ENCODE measurements at regions not wholly inside any gene's neighbourhood (a gene's known extent, or its start where the extent isn't known, plus 50 kb on each side); places are given as distances from the start of the nearest gene placed in this dataset.

DNA sequence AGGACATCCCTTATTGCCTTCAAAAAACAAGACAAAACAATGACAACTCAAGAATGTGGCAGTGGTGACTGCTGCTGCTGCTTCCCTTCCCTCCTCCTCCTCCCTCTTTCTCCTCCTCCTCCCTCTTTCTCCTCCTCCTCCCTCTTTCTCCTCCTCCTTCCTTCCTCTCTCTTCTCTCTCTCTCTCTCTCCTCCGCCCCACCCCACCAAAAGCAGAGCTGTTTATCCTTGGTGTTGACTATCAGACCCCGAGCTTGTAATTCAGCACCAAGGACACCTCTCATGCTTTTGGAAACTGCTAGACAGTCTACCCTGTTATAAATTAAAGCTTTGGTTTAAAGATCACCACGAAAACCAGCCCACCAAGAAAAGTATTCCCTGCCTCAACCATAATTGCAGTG, 72.4 kb upstream of the IFNAR2 start:
- DNase-seq = peak; percentile 33

DNA sequence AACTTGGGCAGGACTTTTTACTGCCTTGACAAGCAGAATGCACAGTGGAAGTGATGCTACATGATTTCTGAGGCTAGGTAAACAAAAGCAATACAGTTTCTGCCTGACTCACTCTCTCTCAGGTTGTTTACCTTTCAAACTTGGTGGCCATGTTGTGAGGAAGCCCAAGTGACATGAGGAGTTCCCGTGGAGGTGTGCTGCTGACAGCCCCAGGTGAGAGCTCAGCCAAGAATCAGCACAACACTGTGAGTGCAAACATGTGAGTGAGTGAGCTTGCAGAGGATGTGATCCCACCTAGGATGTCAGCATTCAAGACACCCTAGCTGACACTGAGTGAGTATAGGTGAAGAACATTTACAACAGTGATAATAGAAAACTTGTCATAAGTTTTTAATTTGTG, 71.1 kb upstream of the IFNAR2 start:
- DNase-seq = no peak

DNA sequence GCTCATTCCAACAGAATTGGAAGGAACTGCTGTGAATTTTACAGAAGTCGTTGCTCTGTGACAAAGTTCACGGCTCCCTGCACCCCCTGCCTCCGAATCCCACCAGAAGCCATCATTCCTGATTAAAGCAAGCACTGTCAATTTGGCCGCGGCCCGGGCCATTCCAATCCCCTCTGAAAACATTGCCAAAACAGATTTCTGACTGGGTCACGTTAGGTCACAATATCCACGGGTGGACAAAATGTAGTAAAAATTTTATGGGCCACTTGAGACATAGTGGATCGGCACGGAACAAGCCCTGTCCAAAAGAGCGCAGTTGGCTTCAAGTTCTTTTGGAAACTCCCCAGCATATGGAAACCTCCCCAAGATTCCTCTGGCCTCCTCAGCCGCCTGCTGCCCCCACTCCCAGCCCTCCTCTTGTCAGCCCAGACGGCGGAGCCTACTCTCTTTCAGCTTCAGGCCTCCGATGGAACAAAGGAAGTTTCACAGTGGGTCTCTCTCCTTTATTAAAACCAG, 67.2 kb upstream of the IFNAR2 start:
- DNase-seq = no peak

DNA sequence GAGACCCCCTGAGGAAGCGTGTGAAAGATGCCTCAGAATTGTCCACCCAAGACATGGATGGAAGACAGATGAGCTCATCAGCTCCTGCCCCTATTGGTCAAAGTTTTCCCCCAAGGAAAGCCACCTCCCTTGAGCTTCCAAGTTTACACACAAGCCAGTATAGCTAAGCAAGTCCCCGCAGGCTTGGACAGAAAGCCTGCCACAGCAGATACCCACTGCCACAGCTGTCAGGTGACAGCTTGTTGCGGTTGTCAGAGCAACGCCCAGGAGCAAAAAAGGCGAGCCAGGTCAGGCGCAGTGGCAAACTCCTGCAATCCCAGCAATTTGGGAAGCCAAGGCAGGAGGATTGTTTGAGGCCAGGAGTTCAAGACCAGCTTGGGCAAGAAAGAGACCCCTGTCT, 60.9 kb upstream of the IFNAR2 start:
- no peak for DNase-seq

DNA sequence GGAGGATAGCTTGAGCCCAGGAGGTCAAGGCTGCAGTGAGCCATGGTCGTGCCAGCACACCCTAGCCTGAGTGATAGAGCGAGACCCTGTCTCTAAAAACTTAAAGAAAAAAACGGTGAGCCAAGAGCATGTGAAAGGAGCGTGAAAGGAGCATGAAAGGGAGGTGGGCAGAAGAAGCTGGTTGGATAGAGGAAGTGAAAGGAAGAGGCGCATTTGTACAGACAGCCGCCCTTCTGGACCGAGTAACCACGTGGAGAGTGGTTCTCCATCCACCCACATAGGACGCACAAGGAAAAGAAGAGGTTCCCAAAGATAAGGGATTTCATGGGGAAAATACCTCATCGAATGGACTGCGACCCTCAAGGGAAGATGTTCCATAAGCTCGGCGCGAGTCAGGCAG, 60.4 kb upstream of the IFNAR2 start:
- DNase-seq = no peak

DNA sequence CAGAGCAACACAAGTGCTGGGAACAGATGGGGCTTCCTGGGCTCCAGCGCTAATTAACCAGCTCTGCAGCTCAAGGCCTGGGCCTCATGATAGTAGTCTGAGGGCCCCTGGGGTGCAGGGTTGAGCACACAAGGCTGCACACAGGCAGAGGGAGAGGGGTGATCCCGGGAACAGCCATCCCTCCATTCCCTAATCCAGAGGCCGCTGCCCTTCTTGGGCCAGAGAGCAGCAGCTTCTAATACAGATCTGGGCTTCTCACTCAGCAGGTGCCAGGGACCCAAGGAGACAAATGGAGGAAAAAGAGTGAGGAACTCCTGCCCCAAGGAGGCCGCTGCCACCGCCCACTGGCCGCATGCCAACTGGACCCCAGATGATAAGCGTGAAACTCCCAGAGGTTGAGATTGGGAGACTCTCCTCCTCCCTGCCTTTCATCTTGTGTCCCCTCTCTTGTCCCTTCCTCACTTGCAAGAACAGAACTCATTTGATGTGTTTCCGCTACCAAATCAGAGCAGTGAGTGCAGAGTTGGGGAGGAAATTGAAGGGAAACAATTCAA, 58.0 kb upstream of the IFNAR2 start:
- DNase-seq = no peak

DNA sequence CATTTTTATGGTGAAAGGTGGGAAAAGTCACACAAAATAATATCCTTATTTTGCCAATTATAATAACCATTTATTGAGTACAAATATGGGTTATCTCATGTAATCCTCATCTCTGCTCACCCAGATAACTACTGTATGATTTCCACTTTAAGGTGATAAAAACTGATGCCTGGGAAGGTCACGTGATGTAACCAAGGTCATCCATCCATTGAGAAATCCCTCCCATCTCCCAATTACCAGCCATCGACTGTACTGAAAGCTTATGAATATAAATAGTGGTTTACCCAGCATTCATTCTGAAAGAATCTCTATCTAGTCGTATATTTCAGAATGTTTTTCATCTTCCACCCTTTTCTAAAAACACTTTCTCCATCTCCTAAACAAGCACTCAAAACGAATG, 55.0 kb upstream of the IFNAR2 start:
- DNase-seq = no peak
